Activated naive CD4-positive, alpha-beta T cell treated with anti-CD3 and anti-CD28 coated beads for 36 hours (primary cell): ENCODE measurements at regions not wholly inside any gene's neighbourhood (a gene's known extent, or its start where the extent isn't known, plus 50 kb on each side); places are given as distances from the start of the nearest gene placed in this dataset.
"Not testable (repeated sequence)": the region's sequence is repeated elsewhere in the genome, so short reads cannot be mapped to it uniquely, and the experiment has no call there.

ENCODE experiments used
- CTCF ChIA-PET: fragments of 350-600 bp; sonication (Branson Sonifier 250); formaldehyde crosslinking; loops from one replicate; lab custom pipeline; 2021; ENCODE audit warnings: antibody characterized with exemption; lab: Charles Lee
- DNase-seq: peaks from one replicate; pipeline ENCODE4 v3.0.0-alpha.2; 2020
- H3K27ac Mint-ChIP-seq: one replicate; pipeline ENCODE4 v1.8.0; 2021; ENCODE audit warnings: mild to moderate bottlenecking, mixed read lengths
- H3K27me3 Mint-ChIP-seq: one replicate; pipeline ENCODE4 v1.8.0; 2021; ENCODE audit warnings: low read depth, mixed read lengths
- H3K36me3 Mint-ChIP-seq: one replicate; pipeline ENCODE4 v1.8.0; 2021; ENCODE audit warnings: low read depth, mixed read lengths
- H3K4me1 Mint-ChIP-seq: one replicate; pipeline ENCODE4 v1.8.0; 2021; ENCODE audit warnings: low read depth, mixed read lengths
- H3K4me3 Mint-ChIP-seq: one replicate; pipeline ENCODE4 v1.8.0; 2021; ENCODE audit warnings: mild to moderate bottlenecking, moderate library complexity, mixed read lengths
- H3K9me3 Mint-ChIP-seq: one replicate; pipeline ENCODE4 v1.8.0; 2021; ENCODE audit warnings: mixed read lengths
- intact Hi-C: fragments of 100-400 bp; cut with micrococcal nuclease; formaldehyde crosslinking; loops from one replicate; pipeline ENCODE4 v1.15.1; 2023

DNA sequence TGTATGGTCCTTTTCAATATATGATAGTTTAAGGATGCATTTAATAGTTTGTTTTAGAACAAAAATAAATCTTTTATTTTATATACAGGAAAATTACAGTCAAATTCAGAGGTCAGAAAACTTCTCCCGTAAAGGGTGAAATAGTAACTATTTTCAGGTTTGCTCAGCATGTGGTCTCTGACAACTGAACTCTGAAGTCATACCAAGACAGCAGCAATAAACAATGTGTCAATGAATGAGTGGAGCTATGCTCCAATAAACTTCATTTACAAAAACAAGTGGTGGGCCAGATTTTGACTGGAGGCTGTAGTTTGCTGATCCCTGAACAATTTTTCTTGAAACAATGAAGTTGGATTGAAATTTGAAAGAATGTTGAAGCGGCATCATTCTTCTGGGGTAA is 123.6 kb downstream of the ZNF248 start:
- intact Hi-C loops: no loop called here
- no peaks in the 10 kb centered on the region for H3K4me1 Mint-ChIP-seq
- no peak overlapping the region for H3K27ac Mint-ChIP-seq
- no peaks in the 10 kb centered on the region for H3K27me3 Mint-ChIP-seq
- DNase-seq: no peak
- no peak overlapping the region for H3K4me3 Mint-ChIP-seq
- CTCF ChIA-PET: no interaction called here
- peaks cover 3% of the 10 kb centered on the region for H3K36me3 Mint-ChIP-seq
- peaks cover 11% of the 10 kb centered on the region for H3K9me3 Mint-ChIP-seq

- Mint-ChIP-seq H3K27me3 (no peaks in the 10 kb centered on the region), H3K4me3 (no peak overlapping the region), H3K36me3 (peaks cover 3% of the 10 kb centered on the region), H3K27ac (no peak overlapping the region), H3K4me1 (no peaks in the 10 kb centered on the region), H3K9me3 (peaks cover 8% of the 10 kb centered on the region)
- CTCF ChIA-PET: no interaction called here
- no peak for DNase-seq
- intact Hi-C loops: no loop called here
Measured at GRCh38 chr10:37732685-37733084, 124.7 kb downstream of the ZNF248 start.

DNA sequence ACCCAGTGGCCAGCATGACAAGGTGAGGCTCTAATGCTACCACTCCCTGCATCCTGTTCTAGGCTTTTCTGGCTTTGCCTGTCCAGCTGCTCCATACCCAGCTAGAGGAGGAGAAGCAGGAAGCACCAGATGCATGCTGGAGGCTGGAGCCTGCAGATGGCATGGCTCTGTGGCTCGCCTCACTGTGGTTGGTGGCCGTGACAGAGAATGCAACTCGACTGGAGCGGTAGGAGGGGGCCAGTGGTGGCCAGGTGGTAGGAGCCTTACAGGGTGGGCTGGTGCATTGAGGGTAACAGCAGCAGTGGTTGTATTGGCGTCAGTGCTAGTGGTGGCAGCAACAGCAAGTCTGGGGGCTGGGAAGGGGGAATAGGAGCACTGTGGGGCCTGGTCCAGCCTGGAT is 128.6 kb downstream of the ZNF248 start:
- no peak overlapping the region for H3K4me3 Mint-ChIP-seq
- no peaks in the 10 kb centered on the region for H3K4me1 Mint-ChIP-seq
- CTCF ChIA-PET: no interaction called here
- H3K27me3 Mint-ChIP-seq: no peaks in the 10 kb centered on the region
- H3K9me3 Mint-ChIP-seq: peaks cover 3% of the 10 kb centered on the region
- H3K27ac Mint-ChIP-seq: no peak overlapping the region
- no peaks in the 10 kb centered on the region for H3K36me3 Mint-ChIP-seq
- intact Hi-C loops: no loop called here
- no peak for DNase-seq

- Mint-ChIP-seq H3K4me1 (no peaks in the 10 kb centered on the region), H3K36me3 (no peaks in the 10 kb centered on the region), H3K27ac (no peak overlapping the region), H3K27me3 (no peaks in the 10 kb centered on the region), H3K9me3 (peaks cover 3% of the 10 kb centered on the region), H3K4me3 (no peak overlapping the region)
- intact Hi-C loops: no loop called here
- no peak for DNase-seq
- CTCF ChIA-PET: no interaction called here
Measured at GRCh38 chr10:37727491-37728352, 129.7 kb downstream of the ZNF248 start.

GRCh38 chr10:37721100-37721499 is 136.3 kb downstream of the ZNF248 start:
- CTCF ChIA-PET: no interaction called here
- Mint-ChIP-seq H3K9me3 (peaks cover 21% of the 10 kb centered on the region), H3K27ac (no peak overlapping the region), H3K27me3 (no peaks in the 10 kb centered on the region), H3K4me1 (no peaks in the 10 kb centered on the region), H3K4me3 (no peak overlapping the region), H3K36me3 (no peaks in the 10 kb centered on the region)
- no peak for DNase-seq
- intact Hi-C loops: no loop called here

- H3K27me3 Mint-ChIP-seq, H3K27ac Mint-ChIP-seq, CTCF ChIA-PET, intact Hi-C loops, H3K4me1 Mint-ChIP-seq, DNase-seq, H3K4me3 Mint-ChIP-seq, H3K36me3 Mint-ChIP-seq: not testable (repeated sequence)
- peaks cover 21% of the 10 kb centered on the region for H3K9me3 Mint-ChIP-seq
Measured at GRCh38 chr10:37718060-37718459, 139.3 kb downstream of the ZNF248 start.

- intact Hi-C loops: no loop called here
- H3K27me3 Mint-ChIP-seq: no peaks in the 10 kb centered on the region
- DNase-seq: no peak
- no peak overlapping the region for H3K27ac Mint-ChIP-seq
- H3K9me3 Mint-ChIP-seq: peaks cover 15% of the 10 kb centered on the region
- no peaks in the 10 kb centered on the region for H3K36me3 Mint-ChIP-seq
- no peak overlapping the region for H3K4me3 Mint-ChIP-seq
- no peaks in the 10 kb centered on the region for H3K4me1 Mint-ChIP-seq
- CTCF ChIA-PET: no interaction called here
Measured at GRCh38 chr10:37713642-37714041, 143.8 kb downstream of the ZNF248 start.

DNA sequence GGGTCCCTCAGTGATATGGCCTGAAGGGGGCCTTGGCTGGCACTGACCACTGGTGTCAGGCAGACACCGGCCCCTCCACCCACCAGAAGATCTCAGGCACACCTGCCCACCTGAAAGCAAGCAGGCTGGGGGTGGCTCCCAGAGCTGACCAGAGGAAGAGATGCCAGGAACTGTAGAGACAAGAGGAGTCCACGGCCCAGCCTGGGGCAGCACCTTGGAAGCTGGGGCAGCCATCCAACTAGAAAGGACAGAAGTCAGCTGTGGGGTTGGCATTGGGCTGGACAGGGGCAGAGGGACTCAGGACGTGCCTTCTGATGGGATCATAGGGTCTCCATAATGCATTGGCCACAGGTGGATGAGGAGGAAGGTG is 144.3 kb downstream of the ZNF248 start:
- Mint-ChIP-seq H3K27me3 (no peaks in the 10 kb centered on the region), H3K27ac (no peak overlapping the region)
- CTCF ChIA-PET: no interaction called here

DNA sequence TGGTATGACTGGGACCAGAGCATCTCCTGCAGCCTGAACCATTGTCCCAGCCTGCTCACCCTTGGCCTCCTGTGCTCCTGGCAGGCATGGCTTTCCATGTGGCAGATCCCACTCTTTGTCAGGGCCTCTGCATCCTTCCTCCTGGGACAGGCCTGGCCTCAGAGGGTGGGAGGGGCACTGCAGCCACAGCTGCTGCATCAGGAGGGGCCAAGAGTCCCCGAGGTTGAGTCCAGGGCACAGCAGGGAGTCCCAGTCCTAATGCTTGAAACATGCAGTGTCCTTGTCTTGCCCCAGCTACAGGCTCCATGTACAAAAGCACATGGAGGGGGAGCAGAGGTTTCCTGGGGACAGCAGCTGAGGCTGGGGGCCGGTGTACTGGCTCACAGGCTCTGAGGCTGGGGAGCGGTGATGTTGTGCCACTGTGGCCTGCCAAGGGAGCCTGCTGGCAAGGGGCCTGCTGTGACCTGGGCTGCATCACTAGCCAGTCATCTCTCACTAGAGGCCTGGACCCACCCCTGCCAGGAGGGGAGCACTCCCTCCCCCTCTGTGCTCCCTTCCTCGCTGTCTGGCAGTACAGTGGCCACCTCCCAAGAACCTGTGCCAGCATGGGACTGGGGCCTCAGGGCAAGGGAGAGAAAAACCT is 144.8 kb downstream of the ZNF248 start:
- DNase-seq: no peak
- no peaks in the 10 kb centered on the region for H3K36me3 Mint-ChIP-seq
- H3K9me3 Mint-ChIP-seq: peaks cover 6% of the 10 kb centered on the region
- no peak overlapping the region for H3K4me3 Mint-ChIP-seq
- H3K27me3 Mint-ChIP-seq: no peaks in the 10 kb centered on the region
- intact Hi-C loops: no loop called here
- no peak overlapping the region for H3K27ac Mint-ChIP-seq
- CTCF ChIA-PET: no interaction called here
- no peaks in the 10 kb centered on the region for H3K4me1 Mint-ChIP-seq

More for the DNA sequence above, 144.3 kb downstream of the ZNF248 start:
- no peak for DNase-seq
- H3K36me3 Mint-ChIP-seq: no peaks in the 10 kb centered on the region
- no peaks in the 10 kb centered on the region for H3K4me1 Mint-ChIP-seq
- intact Hi-C loops: no loop called here
- H3K9me3 Mint-ChIP-seq: peaks cover 10% of the 10 kb centered on the region
- no peak overlapping the region for H3K4me3 Mint-ChIP-seq

GRCh38 chr10:37711617-37712488 is 145.6 kb downstream of the ZNF248 start:
- Mint-ChIP-seq H3K4me3 (no peak overlapping the region), H3K27me3 (no peaks in the 10 kb centered on the region), H3K27ac (no peak overlapping the region), H3K36me3 (no peaks in the 10 kb centered on the region), H3K4me1 (no peaks in the 10 kb centered on the region), H3K9me3 (peaks cover 6% of the 10 kb centered on the region)
- no peak for DNase-seq
- CTCF ChIA-PET: no interaction called here
- intact Hi-C loops: no loop called here

DNA sequence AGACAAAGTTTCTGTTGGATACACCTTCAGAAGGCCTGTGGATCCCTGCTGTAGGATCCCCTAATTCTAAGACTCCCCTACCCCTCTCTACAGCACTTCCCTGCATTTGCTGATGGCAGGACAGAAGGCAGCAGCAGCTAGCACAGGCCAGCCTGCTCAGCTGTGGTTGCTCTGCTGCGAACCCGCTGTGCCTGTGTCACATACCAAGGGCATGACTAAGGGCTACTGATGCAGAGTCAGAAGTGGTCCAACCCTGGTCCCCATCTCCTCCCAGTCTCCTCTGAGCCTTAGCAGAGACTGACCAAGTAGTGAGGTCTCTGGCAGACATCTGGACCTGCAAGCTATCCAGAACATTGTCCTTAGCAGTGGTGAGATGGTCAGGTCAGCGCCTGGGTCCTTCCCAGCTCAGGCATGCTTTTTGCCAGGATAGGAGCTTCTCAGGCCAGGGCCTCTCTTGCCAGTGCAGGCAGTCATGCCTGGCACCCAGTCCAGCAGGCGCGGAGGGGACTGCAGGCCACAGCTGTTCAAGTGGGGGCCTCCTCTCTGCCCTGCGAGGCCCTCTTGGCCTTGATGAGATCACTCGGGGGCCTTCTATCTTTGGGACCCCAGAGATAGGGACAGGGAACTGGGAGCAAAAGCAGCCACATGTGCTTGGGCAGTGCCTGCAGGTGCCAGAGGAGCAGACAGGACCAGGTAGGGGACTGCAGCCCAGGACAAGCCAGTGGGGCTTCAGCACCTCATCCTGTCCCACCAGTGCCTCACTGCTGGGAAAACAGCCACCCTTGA is 146.4 kb downstream of the ZNF248 start:
- DNase-seq: no peak
- Mint-ChIP-seq H3K9me3 (peaks cover 6% of the 10 kb centered on the region), H3K27me3 (no peaks in the 10 kb centered on the region), H3K4me3 (no peak overlapping the region), H3K36me3 (no peaks in the 10 kb centered on the region), H3K27ac (no peak overlapping the region), H3K4me1 (no peaks in the 10 kb centered on the region)
- CTCF ChIA-PET: no interaction called here
- intact Hi-C loops: no loop called here
